GM18861 (cell line): ENCODE measurements at regions not wholly inside any gene's neighbourhood (a gene's known extent, or its start where the extent isn't known, plus 50 kb on each side); places are given as distances from the start of the nearest gene placed in this dataset.
"Not testable (repeated sequence)": the region's sequence is repeated elsewhere in the genome, so short reads cannot be mapped to it uniquely, and the experiment has no call there.

ENCODE experiments used
- ATAC-seq: cut with Tn5 transposase; IDR thresholded peaks from one replicate; pipeline ENCODE4 v1.9.1; 2021; ENCODE audit not compliant: unreplicated experiment

GRCh38 chr7:81234896-81235295 is 316.0 kb upstream of the SEMA3C start:
- no peak for ATAC-seq

- no peak for ATAC-seq
These were observed 314.5 kb upstream of the SEMA3C start for GRCh38 chr7:81233208-81233940.

- ATAC-seq: no peak
These were observed 313.4 kb upstream of the SEMA3C start for GRCh38 chr7:81232084-81232799.

GRCh38 chr7:81231301-81231838 is 312.5 kb upstream of the SEMA3C start:
- ATAC-seq: no peak

- ATAC-seq: no peak
These were observed 307.4 kb upstream of the SEMA3C start for GRCh38 chr7:81226234-81226633.

GRCh38 chr7:81222692-81223091 is 303.8 kb upstream of the SEMA3C start:
- not testable (repeated sequence) for ATAC-seq

- no peak for ATAC-seq
These were observed 302.8 kb upstream of the SEMA3C start for GRCh38 chr7:81221527-81222217.

GRCh38 chr7:81218480-81219106 is 299.7 kb upstream of the SEMA3C start:
- ATAC-seq: no peak

- ATAC-seq: no peak
These were observed 294.5 kb upstream of the SEMA3C start for GRCh38 chr7:81213394-81213793.

- ATAC-seq: no peak
These were observed 293.1 kb upstream of the SEMA3C start for GRCh38 chr7:81211934-81212320.

- ATAC-seq: no peak
These were observed 292.5 kb upstream of the SEMA3C start for GRCh38 chr7:81211204-81211933.

- no peak for ATAC-seq
These were observed 291.6 kb upstream of the SEMA3C start for GRCh38 chr7:81210137-81211064.

- ATAC-seq: no peak
These were observed 290.2 kb upstream of the SEMA3C start for GRCh38 chr7:81209059-81209458.

GRCh38 chr7:81207801-81208200 is 288.9 kb upstream of the SEMA3C start:
- ATAC-seq: no peak

- no peak for ATAC-seq
These were observed 288.0 kb upstream of the SEMA3C start for GRCh38 chr7:81206667-81207360.

GRCh38 chr7:81206217-81206616 is 287.4 kb upstream of the SEMA3C start:
- no peak for ATAC-seq

- ATAC-seq: no peak
These were observed 282.3 kb upstream of the SEMA3C start for GRCh38 chr7:81201188-81201587.

- no peak for ATAC-seq
These were observed 279.9 kb upstream of the SEMA3C start for GRCh38 chr7:81198766-81199165.

- no peak for ATAC-seq
These were observed 278.4 kb upstream of the SEMA3C start for GRCh38 chr7:81197266-81197665.
